DMS 273 (cell line): ENCODE measurements at regions not wholly inside any gene's neighbourhood (a gene's known extent, or its start where the extent isn't known, plus 50 kb on each side); places are given as distances from the start of the nearest gene placed in this dataset.
"Not testable (repeated sequence)": the region's sequence is repeated elsewhere in the genome, so short reads cannot be mapped to it uniquely, and the experiment has no call there.

Experiments
- DNase-seq: peaks from one replicate; lab custom pipeline; 2025; ENCODE audit not compliant: unreplicated experiment; lab: John Stamatoyannopoulos, UW

- DNase-seq, result not testable (repeated sequence)
Measured at GRCh38 chr4:187695531-187695930, 300.0 kb upstream of the ZFP42 start.

- DNase-seq, result no peak
Measured at GRCh38 chr4:187711586-187711985, 284.0 kb upstream of the ZFP42 start.

GRCh38 chr4:187714957-187715356, 280.6 kb upstream of the ZFP42 start:
- no peak for DNase-seq

GRCh38 chr4:187715466-187715865, 280.1 kb upstream of the ZFP42 start:
- no peak for DNase-seq

- no peak for DNase-seq
Measured at GRCh38 chr4:187724456-187724855, 271.1 kb upstream of the ZFP42 start.

- DNase-seq, result no peak
Measured at GRCh38 chr4:187726485-187726884, 269.1 kb upstream of the ZFP42 start.

GRCh38 chr4:187732524-187732923, 263.0 kb upstream of the ZFP42 start:
- DNase-seq, result no peak

- DNase-seq, result no peak
Measured at GRCh38 chr4:187739771-187740170, 255.8 kb upstream of the ZFP42 start.

GRCh38 chr4:187744911-187745310, 250.7 kb upstream of the ZFP42 start:
- no peak for DNase-seq

- DNase-seq, result not testable (repeated sequence)
Measured at GRCh38 chr4:187750652-187751051, 244.9 kb upstream of the ZFP42 start.

- no peak for DNase-seq
Measured at GRCh38 chr4:187767158-187767557, 228.4 kb upstream of the ZFP42 start.

GRCh38 chr4:187767687-187768086, 227.9 kb upstream of the ZFP42 start:
- no peak for DNase-seq

GRCh38 chr4:187770345-187770744, 225.2 kb upstream of the ZFP42 start:
- no peak for DNase-seq

- DNase-seq, result no peak
Measured at GRCh38 chr4:187777954-187778353, 217.6 kb upstream of the ZFP42 start.

GRCh38 chr4:187780070-187780469, 215.5 kb upstream of the ZFP42 start:
- DNase-seq, result no peak

- no peak for DNase-seq
Measured at GRCh38 chr4:187782286-187782824, 213.2 kb upstream of the ZFP42 start.

GRCh38 chr4:187786190-187786589, 209.4 kb upstream of the ZFP42 start:
- DNase-seq, result no peak

GRCh38 chr4:187789078-187789477, 206.5 kb upstream of the ZFP42 start:
- no peak for DNase-seq

GRCh38 chr4:187795737-187796136, 199.8 kb upstream of the ZFP42 start:
- DNase-seq, result no peak

GRCh38 chr4:187798385-187798784, 197.2 kb upstream of the ZFP42 start:
- DNase-seq, result no peak

GRCh38 chr4:187799735-187800134, 195.8 kb upstream of the ZFP42 start:
- no peak for DNase-seq

GRCh38 chr4:187811591-187811990, 184.0 kb upstream of the ZFP42 start:
- no peak for DNase-seq

GRCh38 chr4:187814737-187815465, 180.7 kb upstream of the ZFP42 start:
- no peak for DNase-seq
